Effector memory CD4-positive, alpha-beta T cell (primary cell): ENCODE measurements at regions not wholly inside any gene's neighbourhood (a gene's known extent, or its start where the extent isn't known, plus 50 kb on each side); places are given as distances from the start of the nearest gene placed in this dataset.
"Not testable (repeated sequence)": the region's sequence is repeated elsewhere in the genome, so short reads cannot be mapped to it uniquely, and the experiment has no call there.

Source experiments
- DNase-seq, 3 donors: peaks; one replicate each; pipeline ENCODE4 v3.0.0-alpha.2; 2020
- H3K27ac ChIP-seq: 2 replicates; pipeline ENCODE4 v1.7.0; 2013; ENCODE audit warnings: mild to moderate bottlenecking, low read length, moderate library complexity; ENCODE audit not compliant: insufficient read depth, poor library complexity, severe bottlenecking
- H3K27me3 ChIP-seq: replicated peaks from 2 replicates; pipeline ENCODE4 v1.7.0; 2013; ENCODE audit warnings: mild to moderate bottlenecking, low read length; ENCODE audit not compliant: insufficient read depth, control insufficient read depth, poor library complexity, severe bottlenecking
- H3K36me3 ChIP-seq: 2 replicates; pipeline ENCODE4 v1.7.0; 2013; ENCODE audit warnings: mild to moderate bottlenecking, low read length, moderate library complexity; ENCODE audit not compliant: control insufficient read depth, insufficient read depth
- H3K4me1 ChIP-seq: 2 replicates; pipeline ENCODE4 v1.7.0; 2013; ENCODE audit warnings: low read length, mild to moderate bottlenecking; ENCODE audit not compliant: control insufficient read depth, insufficient read depth, poor library complexity, severe bottlenecking
- H3K4me3 ChIP-seq: 2 replicates; pipeline ENCODE4 v1.7.0; 2013; ENCODE audit warnings: low read length, low read depth, mild to moderate bottlenecking; ENCODE audit not compliant: insufficient read depth, poor library complexity, severe bottlenecking
- H3K9me3 ChIP-seq: 2 replicates; pipeline ENCODE4 v1.7.0; 2013; ENCODE audit warnings: mild to moderate bottlenecking, low read length, moderate library complexity; ENCODE audit not compliant: control insufficient read depth

- Histone ChIP-seq H3K4me1 (peaks cover 6% of the 10 kb centered on the region), H3K36me3 (no peaks in the 10 kb centered on the region), H3K27ac (no peak overlapping the region), H3K4me3 (no peak overlapping the region), H3K9me3 (no peaks in the 10 kb centered on the region), H3K27me3 (no peaks in the 10 kb centered on the region)
- DNase-seq = no peak
Observed at GRCh38 chr6:11899645-11900044, 112.5 kb upstream of the HIVEP1 start.

DNA sequence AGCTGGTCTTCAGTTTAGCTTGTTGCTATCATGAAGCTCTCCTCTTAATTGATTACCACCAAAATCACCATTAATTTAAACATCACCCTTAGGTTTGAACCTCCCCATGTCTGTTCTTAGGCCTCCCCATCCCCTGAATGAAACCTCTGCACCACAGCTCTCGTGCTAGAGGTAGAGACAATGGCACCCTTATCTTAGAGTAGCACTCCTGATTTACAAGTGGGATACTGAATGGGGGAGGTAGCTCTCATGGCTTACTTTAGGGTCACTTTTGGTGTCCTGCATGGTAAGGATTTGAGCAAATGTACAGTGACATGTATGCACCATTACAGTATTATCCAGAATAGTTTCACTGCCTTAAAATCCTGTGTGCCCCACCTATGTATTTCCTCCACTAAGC lies 115.6 kb upstream of the ADTRP start:
- Histone ChIP-seq H3K36me3 (no peaks in the 10 kb centered on the region), H3K4me1 (no peaks in the 10 kb centered on the region), H3K27ac (no peak overlapping the region), H3K27me3 (no peaks in the 10 kb centered on the region), H3K4me3 (no peak overlapping the region), H3K9me3 (no peaks in the 10 kb centered on the region)
- no peak for DNase-seq

DNA sequence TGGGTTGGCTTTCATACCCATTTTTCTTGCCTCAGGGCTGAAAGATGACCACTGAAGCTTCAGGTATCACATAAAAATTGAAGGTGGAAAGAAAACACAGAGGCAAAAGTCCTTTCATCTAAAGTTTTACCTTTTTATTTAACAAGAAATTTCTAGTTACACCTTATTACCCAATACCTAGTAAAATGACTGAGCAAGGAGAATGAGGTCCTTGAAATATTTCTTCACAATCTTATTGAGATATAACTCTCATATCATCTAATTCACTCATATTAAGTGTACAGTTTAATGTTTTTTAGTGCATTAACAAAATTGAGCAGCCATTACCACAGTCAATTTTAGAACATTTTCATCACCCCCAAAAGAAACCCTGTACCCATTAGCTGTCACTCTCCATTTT lies 112.9 kb upstream of the ADTRP start:
- Histone ChIP-seq H3K36me3 (no peaks in the 10 kb centered on the region), H3K27me3 (no peaks in the 10 kb centered on the region), H3K4me3 (no peak overlapping the region), H3K4me1 (no peaks in the 10 kb centered on the region), H3K27ac (no peak overlapping the region), H3K9me3 (no peaks in the 10 kb centered on the region)
- DNase-seq = no peak

DNA sequence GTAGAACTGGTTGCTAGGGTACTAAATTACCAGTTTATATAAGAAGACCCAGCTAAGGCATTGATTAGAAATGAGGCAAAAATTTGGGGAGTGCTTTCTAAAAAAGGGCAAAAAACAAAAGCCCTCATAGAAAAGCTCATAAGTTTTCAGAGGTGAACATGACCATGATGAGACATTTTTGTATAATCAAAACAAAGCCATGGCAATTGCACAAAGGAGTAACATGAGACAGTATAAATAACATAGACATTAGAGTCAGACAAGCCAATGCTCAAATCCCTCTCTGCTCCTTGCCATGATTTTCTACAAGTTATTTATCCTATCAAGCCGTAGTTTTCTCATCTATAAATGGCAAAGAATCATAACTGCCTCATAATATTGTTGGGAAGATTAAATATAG lies 112.2 kb upstream of the ADTRP start:
- no peaks in the 10 kb centered on the region for H3K27me3 ChIP-seq
- H3K4me1 ChIP-seq = no peaks in the 10 kb centered on the region
- no peaks in the 10 kb centered on the region for H3K36me3 ChIP-seq
- no peak for DNase-seq
- H3K4me3 ChIP-seq = no peak overlapping the region
- no peak overlapping the region for H3K27ac ChIP-seq
- H3K9me3 ChIP-seq = no peaks in the 10 kb centered on the region

DNA sequence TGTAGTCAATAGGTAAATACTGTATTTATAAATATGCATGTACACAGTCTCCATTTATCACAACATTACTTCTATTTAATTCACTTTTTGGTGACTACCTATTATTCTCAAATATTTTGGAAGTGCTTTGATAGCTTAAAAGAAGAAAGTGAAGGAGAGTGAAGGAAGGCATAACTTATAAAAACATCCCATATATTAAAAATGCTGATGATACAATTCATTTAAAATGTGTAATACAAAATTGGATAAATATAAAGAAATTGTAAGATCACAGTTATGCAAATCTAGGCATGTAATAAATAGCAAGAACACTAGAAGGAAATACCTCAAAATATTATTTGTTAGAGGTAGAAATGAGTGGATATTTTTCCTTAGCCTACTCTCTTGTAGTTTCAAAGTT lies 111.6 kb upstream of the ADTRP start:
- H3K4me1 ChIP-seq = no peaks in the 10 kb centered on the region

GRCh38 chr6:11889572-11889971 lies 111.0 kb upstream of the ADTRP start:
- Histone ChIP-seq H3K4me1 (no peaks in the 10 kb centered on the region), H3K9me3 (no peaks in the 10 kb centered on the region), H3K4me3 (no peak overlapping the region), H3K36me3 (no peaks in the 10 kb centered on the region), H3K27me3 (no peaks in the 10 kb centered on the region), H3K27ac (no peak overlapping the region)
- no peak for DNase-seq

More for the DNA sequence above, 111.6 kb upstream of the ADTRP start:
- no peaks in the 10 kb centered on the region for H3K36me3 ChIP-seq
- H3K27ac ChIP-seq = no peak overlapping the region
- no peak overlapping the region for H3K4me3 ChIP-seq
- H3K27me3 ChIP-seq = no peaks in the 10 kb centered on the region
- DNase-seq = no peak
- H3K9me3 ChIP-seq = no peaks in the 10 kb centered on the region

DNA sequence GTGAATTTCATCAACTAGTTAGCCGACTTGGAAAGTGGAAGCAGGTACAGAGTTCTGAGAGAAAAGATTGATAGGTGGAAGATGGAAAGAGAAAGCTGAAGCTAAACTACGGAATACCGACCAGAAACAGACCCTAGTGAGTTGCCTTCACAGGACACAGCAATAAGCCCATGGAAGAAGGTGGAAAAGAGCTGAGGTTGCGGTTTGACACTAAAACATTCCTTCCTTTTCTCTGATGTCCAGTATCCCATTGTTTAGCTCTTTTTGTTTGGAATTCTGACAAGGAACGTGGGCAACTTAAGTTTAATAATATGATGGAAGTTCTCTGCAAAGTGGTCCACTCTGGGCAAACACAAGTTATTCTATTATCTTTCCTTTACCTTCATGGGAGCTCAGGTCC lies 110.1 kb upstream of the ADTRP start:
- Histone ChIP-seq H3K36me3 (no peaks in the 10 kb centered on the region), H3K9me3 (no peaks in the 10 kb centered on the region), H3K27ac (no peak overlapping the region), H3K27me3 (no peaks in the 10 kb centered on the region), H3K4me3 (no peak overlapping the region), H3K4me1 (no peaks in the 10 kb centered on the region)
- no peak for DNase-seq

GRCh38 chr6:11885159-11885558 lies 106.6 kb upstream of the ADTRP start:
- H3K9me3 ChIP-seq = no peaks in the 10 kb centered on the region
- no peaks in the 10 kb centered on the region for H3K27me3 ChIP-seq
- H3K36me3 ChIP-seq = no peaks in the 10 kb centered on the region
- no peak for DNase-seq
- no peaks in the 10 kb centered on the region for H3K4me1 ChIP-seq
- H3K27ac ChIP-seq = no peak overlapping the region
- H3K4me3 ChIP-seq = no peak overlapping the region

- H3K27me3 ChIP-seq, H3K4me3 ChIP-seq, H3K9me3 ChIP-seq, H3K36me3 ChIP-seq, H3K4me1 ChIP-seq, H3K27ac ChIP-seq, DNase-seq: not testable (repeated sequence)
Observed at GRCh38 chr6:11883471-11883870, 104.9 kb upstream of the ADTRP start.

- H3K4me1 ChIP-seq, H3K27ac ChIP-seq, H3K9me3 ChIP-seq, DNase-seq, H3K27me3 ChIP-seq, H3K4me3 ChIP-seq, H3K36me3 ChIP-seq: not testable (repeated sequence)
Observed at GRCh38 chr6:11880156-11880555, 101.6 kb upstream of the ADTRP start.

GRCh38 chr6:11878735-11879134 lies 100.1 kb upstream of the ADTRP start:
- Histone ChIP-seq H3K9me3 (no peaks in the 10 kb centered on the region), H3K36me3 (no peaks in the 10 kb centered on the region), H3K27ac (no peak overlapping the region), H3K27me3 (no peaks in the 10 kb centered on the region), H3K4me3 (no peak overlapping the region), H3K4me1 (no peaks in the 10 kb centered on the region)
- DNase-seq = no peak
